ENCODE measurements at regions not wholly inside any gene's neighbourhood (a gene's known extent, or its start where the extent isn't known, plus 50 kb on each side); places are given as distances from the start of the nearest gene placed in this dataset.

DNA sequence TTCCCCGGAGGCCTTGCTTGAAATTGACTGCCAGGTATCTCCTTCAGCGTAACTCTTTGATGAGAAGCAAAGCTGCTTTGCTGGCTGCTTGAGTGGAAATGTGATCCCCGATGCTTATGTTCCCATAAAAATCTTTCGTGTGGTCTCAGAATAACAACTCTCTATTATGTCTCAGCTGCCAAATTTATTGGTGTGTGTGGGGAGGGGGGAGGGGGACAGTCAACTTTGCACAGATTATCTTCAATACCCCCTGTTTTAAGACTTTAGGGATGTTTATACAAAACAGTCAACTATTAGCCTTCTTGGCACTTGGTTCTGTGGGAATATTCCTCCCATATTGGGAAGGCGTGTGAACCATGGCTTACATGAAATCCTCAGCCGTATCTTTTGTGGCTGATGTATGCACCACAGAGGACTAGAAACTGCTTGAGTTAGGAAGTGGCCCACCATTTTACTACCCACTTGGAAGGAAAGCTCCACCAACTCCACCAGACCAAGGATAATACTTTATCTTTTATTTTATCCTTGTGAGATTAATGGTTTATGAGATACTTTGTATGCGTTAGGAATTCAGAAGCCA is 101.5 kb upstream of the SLC24A3 start:
- no peak overlapping the region for H2AK5ac ChIP-seq (ENCODE audit: low read depth, low read length)
- H3K4me1 ChIP-seq (replicated peaks in 1 of 4; ENCODE audit: control insufficient read depth in 3 of 4, insufficient read depth in 4 of 4, low read length in 3 of 4): no peaks in the 10 kb centered on the region
- H2BK120ac ChIP-seq (replicated peaks; ENCODE audit: low read depth, low read length): no peak overlapping the region
- CTCF ChIA-PET (ENCODE audit: partially characterized antibody): interaction anchor here (1.5 kb wide), 1 partner anchor 37 kb away, joined by 4 read pairs; no protein-coding TSS in a partner anchor
- no peak overlapping the region for H4K5ac ChIP-seq (ENCODE audit: insufficient read length, low read depth, low read length)
- no peak overlapping the region for H2BK12ac ChIP-seq (ENCODE audit: low read depth, low read length)
- no peak overlapping the region for H3K14ac ChIP-seq (ENCODE audit: insufficient read length)
- no peak overlapping the region for H3K23ac ChIP-seq (ENCODE audit: insufficient read length)
- no peaks in the 10 kb centered on the region for H4K20me1 ChIP-seq (replicated peaks in 1 of 2; ENCODE audit: control insufficient read depth in 1 of 2, insufficient read depth in 2 of 2, low read length in 2 of 2)
- no peak overlapping the region for H3K27ac ChIP-seq (ENCODE audit: low read depth, low read length)
- H4K91ac ChIP-seq (replicated peaks; ENCODE audit: insufficient read length, low read length): no peak overlapping the region
- no peak overlapping the region for H4K8ac ChIP-seq (ENCODE audit: extremely low read depth, insufficient read depth, low read length)
- H2BK15ac ChIP-seq (ENCODE audit: low read length): no peak overlapping the region
- DNase-seq (ENCODE audit: low read depth in 1 of 2, low spot score in 2 of 2): no peak
- POLR2A ChIA-PET (ENCODE audit: partially characterized antibody): no interaction called here
- H3K9me3 ChIP-seq (ENCODE audit: insufficient read depth in 2 of 2, low read depth in 1 of 2, low read length in 1 of 2): peaks cover 6 to 7% of the 10 kb centered on the region in 2 experiments; a peak in 2 of 4 replicates
- no peak overlapping the region for H2AFZ ChIP-seq (ENCODE audit: low read length)
- H3K79me2 ChIP-seq (ENCODE audit: control insufficient read depth in 1 of 2, insufficient read depth in 2 of 2, low read length in 2 of 2): no peaks in the 10 kb centered on the region
- H3K4ac ChIP-seq (replicated peaks; ENCODE audit: insufficient read length, low read depth, low read length): no peak overlapping the region
- FAIRE-seq: no peak
- H3K23me2 ChIP-seq (ENCODE audit: low read depth, low read length): no peaks in the 10 kb centered on the region
- no peak overlapping the region for H2BK5ac ChIP-seq (ENCODE audit: low read depth, low read length)
- no peaks in the 10 kb centered on the region for H3K79me1 ChIP-seq (ENCODE audit: low read depth, low read length)
- no peak overlapping the region for H3K18ac ChIP-seq (ENCODE audit: extremely low read depth, low read length)
- no peaks in the 10 kb centered on the region for H3K27me3 ChIP-seq (replicated peaks in 1 of 4; ENCODE audit: control insufficient read depth in 3 of 4, extremely low read depth in 1 of 4, insufficient read depth in 3 of 4, low read length in 3 of 4)
- no peak overlapping the region for H3K56ac ChIP-seq (replicated peaks; ENCODE audit: insufficient read length, low read depth, low read length)
- H2BK20ac ChIP-seq (ENCODE audit: low read length): no peak overlapping the region
- no peak overlapping the region for H3K9ac ChIP-seq (replicated peaks in 1 of 4; ENCODE audit: extremely low read depth in 1 of 4, low read depth in 3 of 4, low read length in 3 of 4)
- H3K4me2 ChIP-seq (ENCODE audit: insufficient read depth in 1 of 2, low read depth in 2 of 2, low read length in 2 of 2): no peak overlapping the region
- WGBS, 2 experiments (ENCODE audit: extremely low coverage in 1 of 2, insufficient coverage in 1 of 2, insufficient read length in 1 of 2, insufficient replicate concordance in 2 of 2, low coverage in 1 of 2, low lambda C conversion rate in 2 of 2, missing lambda C conversion rate in 1 of 2): 91% methylated on average over 7 of the region's 7 CpGs; no CpG with 5 or more reads in 1 of the 2 experiments
- no peak overlapping the region for H3K4me3 ChIP-seq (ENCODE audit: extremely low read depth in 1 of 4, insufficient read depth in 2 of 4, low read depth in 3 of 4, low read length in 4 of 4)
- no peaks in the 10 kb centered on the region for H3K36me3 ChIP-seq (ENCODE audit: control insufficient read depth in 2 of 4, insufficient read depth in 4 of 4, low read length in 3 of 4)
- TF ChIP-seq ZNF274 (IDR thresholded peaks at IDR 0.05; ENCODE audit: borderline replicate concordance, extremely low read depth, low read length) (no peak), CREB1 (IDR thresholded peaks at IDR 0.05) (no peak), TAF7 (optimal IDR thresholded peaks at IDR 0.05; ENCODE audit: borderline replicate concordance, low read depth, low read length) (no peak), CHD2 (IDR thresholded peaks at IDR 0.05; ENCODE audit: low read length) (no peak), KDM1A (IDR thresholded peaks at IDR 0.05; ENCODE audit: borderline replicate concordance, low read length) (no peak), TCF12 (IDR thresholded peaks at IDR 0.05; ENCODE audit: low read depth, low read length) (no peak), KDM4A (IDR thresholded peaks at IDR 0.05; ENCODE audit: low read depth, low read length, severe bottlenecking) (no peak), NANOG (IDR thresholded peaks at IDR 0.05; ENCODE audit: insufficient read depth, low read depth, low read length, poor library complexity, severe bottlenecking) (no peak), PHF8 (conservative IDR thresholded peaks at IDR 0.05; ENCODE audit: low read depth, low read length) (no peak), ASH2L (IDR thresholded peaks at IDR 0.05; ENCODE audit: low read length) (no peak)
- TF ChIP-seq, protein P1, sequence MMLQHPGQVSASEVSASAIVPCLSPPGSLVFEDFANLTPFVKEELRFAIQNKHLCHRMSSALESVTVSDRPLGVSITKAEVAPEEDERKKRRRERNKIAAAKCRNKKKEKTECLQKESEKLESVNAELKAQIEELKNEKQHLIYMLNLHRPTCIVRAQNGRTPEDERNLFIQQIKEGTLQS (IDR thresholded peaks at IDR 0.05; ENCODE audit: insufficient read depth, low read depth, low read length): no peak
- TF ChIP-seq, protein P2, sequence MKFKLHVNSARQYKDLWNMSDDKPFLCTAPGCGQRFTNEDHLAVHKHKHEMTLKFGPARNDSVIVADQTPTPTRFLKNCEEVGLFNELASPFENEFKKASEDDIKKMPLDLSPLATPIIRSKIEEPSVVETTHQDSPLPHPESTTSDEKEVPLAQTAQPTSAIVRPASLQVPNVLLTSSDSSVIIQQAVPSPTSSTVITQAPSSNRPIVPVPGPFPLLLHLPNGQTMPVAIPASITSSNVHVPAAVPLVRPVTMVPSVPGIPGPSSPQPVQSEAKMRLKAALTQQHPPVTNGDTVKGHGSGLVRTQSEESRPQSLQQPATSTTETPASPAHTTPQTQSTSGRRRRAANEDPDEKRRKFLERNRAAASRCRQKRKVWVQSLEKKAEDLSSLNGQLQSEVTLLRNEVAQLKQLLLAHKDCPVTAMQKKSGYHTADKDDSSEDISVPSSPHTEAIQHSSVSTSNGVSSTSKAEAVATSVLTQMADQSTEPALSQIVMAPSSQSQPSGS (IDR thresholded peaks at IDR 0.05; ENCODE audit: low read length): no peak

All from H1 (cell line).